COR-L47 (cell line): ENCODE measurements at regions not wholly inside any gene's neighbourhood (a gene's known extent, or its start where the extent isn't known, plus 50 kb on each side); places are given as distances from the start of the nearest gene placed in this dataset.

Experiments
- DNase-seq: peaks from one replicate; lab custom pipeline; 2025; lab: John Stamatoyannopoulos, UW

DNA sequence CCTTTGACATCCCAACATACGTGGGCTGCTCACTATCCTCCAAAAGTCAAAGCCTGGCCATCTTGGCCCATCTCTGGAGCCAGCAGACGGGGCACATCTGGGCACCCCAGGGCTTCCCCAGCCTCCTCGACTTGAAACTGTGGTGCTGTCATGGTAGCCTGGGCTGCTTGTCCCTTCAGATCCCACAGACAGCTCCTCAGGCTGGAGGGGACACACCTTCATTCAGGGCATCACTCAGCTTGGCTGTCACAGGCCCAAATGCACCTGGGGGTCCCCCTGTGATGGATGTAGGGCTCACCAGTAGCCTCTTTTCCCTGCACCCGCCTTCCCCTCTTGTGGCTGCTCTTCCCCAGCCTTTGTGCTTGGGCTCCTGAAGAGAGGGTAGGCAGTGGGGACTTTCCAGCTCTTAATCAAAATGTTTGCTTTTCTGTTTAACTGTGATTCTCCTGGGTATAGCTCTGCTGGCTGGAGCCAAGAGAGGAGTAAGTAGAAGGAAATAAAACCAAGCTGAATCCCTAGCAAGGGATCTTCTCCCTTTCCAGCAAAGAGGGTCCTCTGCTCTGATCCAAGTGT lies 92.3 kb downstream of the GYPC start:
- DNase-seq: no peak

DNA sequence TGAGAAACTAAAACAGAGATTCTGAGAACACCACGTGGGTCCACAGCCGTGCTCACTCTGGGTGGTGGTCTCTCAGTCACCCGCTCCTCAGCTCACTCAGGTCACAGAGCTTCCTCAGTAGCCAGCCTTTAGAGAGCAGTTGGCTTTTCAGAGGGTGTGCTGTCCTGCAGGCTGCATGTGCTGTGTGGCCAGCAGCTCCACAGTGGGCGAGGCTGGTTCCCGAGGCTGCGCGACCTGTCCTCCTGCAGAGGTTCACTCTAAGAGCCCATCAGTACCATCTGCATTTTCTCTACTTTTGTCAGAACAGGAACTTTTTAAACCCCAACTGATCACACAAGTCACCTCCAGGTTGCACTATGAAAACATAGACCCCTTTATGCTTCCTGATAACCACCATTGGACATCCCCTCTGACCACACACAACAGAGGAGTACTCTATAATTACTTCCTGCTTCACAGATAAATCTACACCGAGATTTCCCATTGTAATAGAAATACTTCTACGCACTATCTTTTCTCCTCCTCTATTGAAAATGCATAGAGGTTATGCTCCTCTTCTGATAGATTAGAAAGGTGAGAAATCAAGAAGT lies 93.1 kb downstream of the GYPC start:
- no peak for DNase-seq

DNA sequence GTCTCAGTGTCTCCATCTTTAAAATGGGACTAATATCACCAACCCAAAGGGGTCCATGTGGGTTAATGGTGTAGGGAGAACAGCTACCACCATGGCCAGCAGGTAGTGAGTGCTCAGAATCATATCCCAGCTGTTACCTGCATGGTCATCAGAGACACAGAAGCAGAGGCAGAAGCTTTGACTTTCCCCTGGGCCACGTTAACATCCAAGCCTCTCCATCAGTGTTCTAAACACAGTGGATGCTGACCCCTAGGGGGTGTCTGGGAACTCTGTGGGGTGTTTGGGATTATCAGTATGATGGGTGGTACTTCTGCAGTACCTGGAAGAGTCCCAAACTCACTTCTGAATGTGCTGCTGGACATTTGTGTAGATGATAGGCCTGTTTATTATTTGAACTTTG lies 93.6 kb downstream of the GYPC start:
- DNase-seq: no peak

DNA sequence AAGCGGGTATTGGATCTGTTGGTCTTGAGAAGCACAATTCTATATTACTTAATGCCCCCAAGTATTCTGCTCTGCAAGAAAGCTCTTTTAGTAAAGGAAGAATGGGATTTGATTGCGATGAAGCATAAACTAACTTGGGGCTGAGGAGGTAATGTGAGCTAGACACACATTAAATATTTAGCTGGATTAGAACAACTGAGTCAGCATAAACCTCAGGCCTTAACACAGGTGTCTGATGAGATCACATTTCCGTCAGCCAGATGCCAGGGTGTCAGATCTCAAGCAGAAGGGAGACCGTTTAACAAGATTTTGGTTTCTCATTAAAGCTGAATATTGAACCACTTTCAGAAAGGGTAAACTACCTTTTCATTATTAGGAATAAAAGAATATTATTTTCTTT lies 94.5 kb downstream of the GYPC start:
- DNase-seq: no peak

DNA sequence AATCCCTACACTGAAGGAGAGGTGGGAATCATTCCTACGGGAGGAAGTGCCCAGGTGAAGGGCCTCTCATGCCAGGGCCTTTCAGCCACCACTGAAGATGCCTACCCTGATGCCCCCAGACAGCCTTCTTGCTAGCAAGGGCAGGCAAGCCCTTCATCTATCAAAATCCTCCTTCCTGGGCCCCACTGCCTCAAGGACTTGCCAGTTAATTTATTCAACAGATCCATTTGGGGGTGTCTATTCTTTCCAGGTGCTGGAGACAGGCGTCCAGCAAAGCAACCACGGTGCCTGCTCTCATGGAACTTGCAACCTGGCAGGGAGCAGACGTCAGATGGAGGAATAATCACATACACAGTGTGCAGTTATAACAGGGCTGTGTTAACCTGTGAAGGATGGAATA lies 95.5 kb downstream of the GYPC start:
- no peak for DNase-seq

DNA sequence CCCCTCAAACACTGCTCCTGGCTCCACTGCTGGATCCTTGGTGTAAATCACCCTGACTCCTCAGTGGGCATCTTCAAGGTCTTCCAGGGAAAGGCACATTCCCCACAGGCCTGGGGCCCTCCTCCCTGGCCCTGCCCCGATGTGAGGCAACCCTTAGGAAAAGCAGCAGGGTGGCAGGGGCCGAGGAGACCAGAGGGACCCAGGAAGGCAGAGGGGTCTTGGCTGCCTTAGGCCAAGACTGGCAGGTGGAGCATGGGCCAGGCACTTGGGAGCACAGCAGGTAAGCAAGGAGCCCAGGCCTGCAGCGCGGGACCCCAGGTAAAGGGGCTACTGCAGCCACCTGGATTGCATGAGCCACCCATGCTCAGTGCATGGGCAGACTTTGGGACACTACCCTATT lies 96.9 kb downstream of the GYPC start:
- DNase-seq: no peak

DNA sequence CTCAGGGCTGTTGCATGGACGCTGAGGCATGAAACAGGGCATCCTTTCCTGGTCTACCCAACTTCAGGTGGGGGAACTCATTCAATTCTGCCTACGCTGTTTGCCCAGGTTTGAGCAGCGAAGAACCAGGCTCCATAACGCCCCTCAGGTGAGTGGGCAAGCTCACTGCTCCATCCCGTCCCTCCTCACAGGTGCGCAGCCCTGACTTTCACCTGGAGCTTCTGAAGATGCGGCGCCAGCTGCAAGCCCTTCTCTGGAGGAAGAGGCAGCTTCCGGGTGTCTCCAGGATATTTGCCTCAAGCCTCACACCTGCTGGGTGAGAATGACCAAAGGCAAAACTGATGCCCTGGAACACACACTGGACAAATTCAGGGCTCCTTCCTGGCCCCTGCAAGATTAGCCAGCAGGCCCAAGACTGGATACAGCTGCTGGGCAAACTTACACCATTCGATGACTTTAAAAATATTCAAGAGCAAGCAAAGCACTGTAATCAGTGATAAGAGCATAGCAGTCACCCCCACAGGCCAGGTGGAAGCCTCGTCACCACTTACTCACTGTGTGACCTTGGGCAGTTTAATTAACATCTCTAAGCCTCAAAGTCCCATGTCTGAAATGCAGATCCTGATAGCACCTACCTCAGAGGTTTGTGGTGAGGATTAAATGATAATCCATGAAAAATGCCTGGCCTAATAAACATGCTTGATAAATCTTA lies 97.7 kb downstream of the GYPC start:
- no peak for DNase-seq

DNA sequence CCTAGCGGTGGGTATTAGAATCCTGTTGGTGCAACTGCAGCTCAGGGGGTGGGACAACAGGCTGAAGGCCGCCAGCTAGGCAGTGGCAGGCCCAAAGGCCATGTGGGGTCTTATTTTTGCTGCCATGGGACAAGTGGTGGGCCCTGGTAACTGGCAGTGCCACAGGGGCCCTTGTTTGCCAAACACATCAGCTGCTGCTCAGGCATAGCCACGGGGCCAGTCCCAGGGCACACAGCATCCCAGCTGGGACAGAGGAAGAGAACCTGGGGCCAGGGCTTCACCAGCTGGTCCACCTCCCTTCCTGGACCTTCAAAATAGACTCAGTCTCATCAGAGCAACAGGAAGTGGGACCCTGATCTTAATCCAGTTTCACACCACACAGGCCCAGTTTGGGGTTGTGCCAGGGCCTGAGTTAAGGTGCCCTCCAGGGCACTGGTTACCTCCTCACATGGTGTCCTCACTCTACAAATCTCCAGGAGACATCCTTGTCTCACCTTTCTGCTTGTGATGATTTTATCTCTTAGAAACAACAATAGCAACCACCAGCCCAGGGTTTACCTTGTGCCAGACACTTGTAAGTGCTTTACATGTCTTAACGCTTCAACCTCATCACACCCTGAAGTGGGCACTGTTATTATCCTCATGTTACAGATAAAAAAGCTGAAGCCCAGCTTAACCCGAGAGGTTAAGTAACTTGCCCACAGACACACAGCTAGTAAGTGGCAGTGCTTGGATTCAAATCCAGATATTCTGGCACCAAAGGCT lies 98.5 kb downstream of the GYPC start:
- no peak for DNase-seq

DNA sequence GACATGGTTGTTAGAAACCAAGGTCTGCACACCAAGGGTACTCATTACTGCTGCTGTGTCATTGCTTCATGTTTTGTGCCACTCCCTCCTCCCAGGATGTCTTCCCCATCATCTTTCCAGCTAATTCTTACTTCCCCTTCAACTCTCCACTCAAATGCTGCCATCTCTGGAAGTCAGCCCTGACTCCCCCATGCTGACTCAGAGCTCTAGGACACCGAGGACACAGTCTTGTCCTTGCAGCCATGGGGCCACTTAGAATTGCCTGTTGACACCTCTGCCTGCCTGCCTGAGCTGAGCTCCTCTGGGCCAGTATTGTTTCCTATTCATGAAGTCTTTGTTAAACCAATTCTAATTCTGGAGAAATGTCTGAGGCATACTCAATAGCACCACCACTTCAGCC lies 100.2 kb downstream of the GYPC start:
- no peak for DNase-seq

DNA sequence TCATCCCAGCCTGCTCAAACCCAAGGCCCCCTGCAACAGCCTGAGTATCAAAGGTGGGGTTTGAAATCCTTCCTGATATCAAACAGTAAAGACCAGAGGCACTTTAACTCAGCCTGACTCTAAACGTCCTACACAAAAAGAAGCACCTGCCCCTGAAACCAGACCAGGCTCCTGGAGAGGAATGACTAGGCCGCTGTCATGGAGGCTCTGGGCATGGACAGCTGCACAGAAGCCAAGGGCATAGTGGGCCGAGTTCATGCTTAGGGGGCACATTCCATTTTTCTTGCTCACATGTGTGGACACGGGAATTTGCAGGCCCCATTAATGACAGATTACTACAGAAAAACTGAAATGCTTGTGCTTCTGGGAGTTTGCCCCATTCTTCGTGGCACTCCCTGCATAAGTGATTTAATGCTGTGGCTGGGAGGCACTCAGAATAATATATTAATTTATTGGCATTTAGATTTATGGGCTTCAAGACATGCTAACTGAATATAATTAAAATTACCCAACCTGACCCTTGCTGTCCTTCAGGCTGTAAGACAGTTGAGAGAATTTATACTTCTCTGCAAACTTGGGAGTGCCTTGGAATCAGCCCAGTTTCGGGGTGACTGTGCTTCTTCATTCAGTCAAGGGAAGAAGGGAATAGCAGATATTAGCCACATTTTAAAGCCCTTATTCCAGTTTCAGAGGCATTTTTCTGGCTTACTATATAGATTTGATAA lies 105.5 kb downstream of the GYPC start:
- no peak for DNase-seq

DNA sequence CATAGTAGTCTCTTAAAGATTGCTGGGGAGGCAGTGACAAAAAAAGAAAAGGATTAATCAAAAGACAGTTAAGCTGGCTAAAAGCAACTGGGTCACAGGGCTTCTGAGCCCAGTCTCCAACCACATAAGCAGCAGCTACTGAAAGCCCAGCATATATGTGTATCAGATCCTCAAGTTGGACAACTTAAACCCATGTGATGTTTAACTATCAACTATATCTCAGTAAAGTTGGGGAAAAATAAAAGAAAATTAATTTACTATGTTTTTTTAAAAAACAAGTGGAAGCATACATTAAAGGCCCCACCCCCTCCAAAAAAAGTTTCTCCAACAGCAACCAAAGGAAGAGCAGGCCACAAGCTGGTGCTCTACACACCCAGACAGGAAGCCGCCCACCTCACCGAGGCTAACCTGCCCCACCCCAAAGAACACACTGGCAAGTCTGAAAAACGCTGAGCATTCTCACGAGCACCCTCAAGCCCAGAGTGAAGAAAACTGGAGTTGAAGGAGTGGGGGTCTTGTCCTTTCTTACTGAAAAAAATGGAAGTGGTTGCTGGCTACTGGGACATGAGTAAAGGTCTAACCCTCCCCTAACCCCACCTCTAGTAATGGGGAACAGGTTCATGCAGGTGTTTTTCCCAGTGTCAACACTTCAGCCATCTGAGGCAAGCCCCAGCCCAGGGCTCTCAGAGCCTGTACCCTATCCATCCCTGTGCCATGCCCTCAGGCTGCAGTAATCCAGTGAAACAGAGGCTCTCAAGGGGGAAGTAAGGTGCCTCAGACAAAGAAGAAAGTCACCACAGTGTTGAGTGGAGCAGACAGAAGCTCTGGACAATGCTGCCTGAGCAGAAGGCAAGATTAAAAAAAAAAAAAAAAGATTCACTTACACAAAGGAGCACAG lies 106.3 kb downstream of the GYPC start:
- DNase-seq: no peak

DNA sequence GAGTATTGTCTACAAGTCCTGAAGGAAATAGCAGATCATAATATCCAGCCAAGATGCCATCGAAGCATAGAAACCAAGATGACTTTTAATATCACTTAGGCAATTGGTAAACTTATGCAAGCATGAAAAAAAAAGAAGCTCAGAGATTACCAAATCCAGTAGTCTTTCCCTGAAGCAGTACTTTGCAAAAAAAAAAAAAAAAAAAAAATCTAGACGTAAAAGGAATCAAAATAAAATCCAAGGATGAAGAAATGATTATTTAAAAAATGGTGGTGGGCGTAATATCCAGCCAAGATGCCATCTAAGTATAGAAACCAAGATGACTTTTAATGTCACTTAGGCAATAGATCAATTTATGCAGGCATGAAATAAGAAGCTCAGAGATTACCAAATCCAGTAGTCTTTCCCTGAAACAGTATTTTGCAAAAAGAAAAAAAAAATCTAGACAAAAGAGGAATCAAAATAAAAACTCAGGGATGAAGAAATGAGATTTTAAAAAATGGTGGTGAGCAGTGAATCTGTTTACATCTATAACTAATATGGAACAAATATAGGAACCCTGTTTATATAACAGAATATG lies 108.8 kb downstream of the GYPC start:
- no peak for DNase-seq

DNA sequence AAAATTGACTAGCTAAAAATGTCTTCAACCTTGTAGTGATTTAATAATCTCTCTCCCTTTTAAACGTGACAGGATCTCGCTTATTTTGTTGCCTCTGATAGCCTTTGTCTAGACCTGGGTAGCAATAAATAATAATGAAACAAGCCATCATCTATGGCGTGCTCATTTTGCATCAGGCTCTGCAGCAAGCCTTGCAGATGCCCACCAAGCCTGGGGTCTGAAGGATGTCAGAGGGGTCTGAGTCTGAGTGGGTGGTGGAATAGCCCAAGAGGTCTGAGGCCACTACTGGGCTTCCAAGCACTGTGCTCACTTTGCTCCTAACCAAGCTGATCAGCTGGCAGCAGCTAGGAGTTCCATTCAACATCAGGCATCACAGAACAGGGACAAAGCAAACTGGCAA lies 109.4 kb downstream of the GYPC start:
- no peak for DNase-seq

DNA sequence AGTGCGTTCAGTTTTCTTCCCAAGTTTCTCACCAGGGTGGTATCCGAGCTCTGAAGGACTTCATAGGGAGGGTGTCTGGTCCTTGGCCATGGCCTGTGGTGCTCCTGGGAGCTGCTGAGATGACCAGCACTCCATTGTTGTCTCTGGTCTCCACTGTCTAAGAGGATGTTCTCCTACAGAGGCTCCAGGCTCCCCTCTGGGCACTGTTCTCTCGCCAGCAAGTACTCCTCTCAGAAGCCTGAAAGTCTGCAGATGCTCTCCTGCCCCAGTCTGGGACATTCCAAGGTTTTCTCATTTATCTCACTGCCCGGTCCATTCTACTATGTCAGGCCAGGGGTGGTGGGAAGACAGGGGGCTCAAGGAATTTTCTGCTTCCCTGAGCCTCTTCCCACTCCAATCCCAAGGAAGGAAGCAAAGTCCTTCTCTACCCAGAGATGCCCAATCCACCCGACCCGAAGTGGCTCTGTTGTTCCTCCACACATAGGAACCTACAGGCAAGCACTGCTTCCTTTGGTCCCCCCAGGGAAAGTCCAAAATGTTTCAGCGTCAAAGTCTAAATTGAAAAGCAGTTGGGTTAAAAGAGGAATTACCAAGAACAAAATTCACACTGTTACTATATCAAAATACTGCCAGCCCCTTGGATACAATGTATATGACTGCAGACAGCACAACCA lies 110.5 kb downstream of the GYPC start:
- no peak for DNase-seq

DNA sequence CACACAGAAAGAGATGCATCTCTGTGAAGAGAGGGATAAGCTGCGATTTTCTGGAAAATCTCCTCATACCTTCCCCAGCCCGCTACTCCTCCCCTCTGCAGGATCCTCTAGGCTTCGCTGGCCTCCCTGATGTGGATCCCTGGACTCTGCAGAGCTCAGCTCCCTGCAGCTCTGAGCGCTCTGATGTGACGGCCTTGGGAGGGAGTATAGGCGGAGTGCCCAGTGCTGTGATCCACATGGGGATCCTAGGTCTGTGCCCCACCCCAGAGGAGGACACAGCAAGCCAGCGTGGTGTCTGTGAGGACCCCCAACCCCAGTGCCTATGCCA lies 111.0 kb downstream of the GYPC start:
- DNase-seq: no peak

DNA sequence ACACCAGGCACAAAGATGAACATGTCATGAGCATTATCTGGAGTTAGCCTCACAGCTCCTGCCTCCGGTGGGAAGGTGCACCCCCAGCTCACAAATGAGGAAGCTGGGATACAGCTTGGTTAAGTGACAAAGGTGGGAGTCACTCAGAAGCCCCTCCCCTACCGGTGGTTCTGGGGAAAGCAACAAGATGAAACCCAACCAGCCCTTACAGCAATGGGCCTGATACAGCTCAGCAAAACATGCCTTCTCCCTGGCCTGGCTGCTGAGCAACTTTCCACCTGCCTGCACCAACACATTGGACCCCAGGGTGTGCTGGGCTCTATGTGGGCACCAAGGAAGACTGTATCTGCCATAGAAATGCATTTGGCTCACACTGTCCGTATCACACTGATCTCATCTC lies 113.2 kb downstream of the GYPC start:
- no peak for DNase-seq

DNA sequence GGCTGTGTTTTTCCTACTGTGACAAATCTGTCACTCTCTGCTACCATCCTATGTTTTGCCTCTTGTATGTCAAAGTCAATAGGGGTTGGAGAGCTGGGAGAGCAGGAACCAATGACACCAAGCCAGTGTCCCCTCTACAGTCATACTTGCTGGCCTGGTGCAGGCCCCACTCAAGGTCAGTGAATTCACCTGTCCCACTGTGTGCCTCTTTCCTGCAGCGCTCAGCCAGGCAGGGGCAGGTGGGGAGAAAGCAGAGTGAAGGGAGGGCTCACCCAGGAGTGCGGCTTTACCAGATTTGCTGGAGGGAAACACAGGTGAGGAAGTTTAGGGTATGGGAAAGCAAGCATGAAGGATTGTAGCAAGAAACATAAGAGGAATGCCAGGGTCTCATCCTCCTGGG lies 114.5 kb downstream of the GYPC start:
- no peak for DNase-seq

DNA sequence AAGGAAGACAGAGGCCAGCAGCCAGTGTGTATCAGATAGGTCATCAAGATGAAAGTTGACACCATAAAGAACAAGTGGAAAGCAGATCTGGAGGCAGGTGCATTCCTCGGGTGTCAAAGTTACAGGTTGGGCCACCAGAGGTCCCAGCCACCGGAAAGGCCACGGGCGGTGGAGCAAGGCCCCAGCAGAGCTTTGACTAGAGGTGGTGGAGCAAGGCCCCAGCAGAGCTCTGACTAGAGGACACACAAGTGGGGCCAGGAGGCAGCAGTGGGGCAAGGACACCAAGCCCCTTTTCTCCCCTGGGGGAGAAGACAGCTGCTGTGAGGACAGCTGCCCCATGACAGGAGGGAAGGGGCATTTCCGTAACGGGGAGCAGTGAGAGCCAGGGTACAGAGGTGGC lies 115.1 kb downstream of the GYPC start:
- DNase-seq: no peak

DNA sequence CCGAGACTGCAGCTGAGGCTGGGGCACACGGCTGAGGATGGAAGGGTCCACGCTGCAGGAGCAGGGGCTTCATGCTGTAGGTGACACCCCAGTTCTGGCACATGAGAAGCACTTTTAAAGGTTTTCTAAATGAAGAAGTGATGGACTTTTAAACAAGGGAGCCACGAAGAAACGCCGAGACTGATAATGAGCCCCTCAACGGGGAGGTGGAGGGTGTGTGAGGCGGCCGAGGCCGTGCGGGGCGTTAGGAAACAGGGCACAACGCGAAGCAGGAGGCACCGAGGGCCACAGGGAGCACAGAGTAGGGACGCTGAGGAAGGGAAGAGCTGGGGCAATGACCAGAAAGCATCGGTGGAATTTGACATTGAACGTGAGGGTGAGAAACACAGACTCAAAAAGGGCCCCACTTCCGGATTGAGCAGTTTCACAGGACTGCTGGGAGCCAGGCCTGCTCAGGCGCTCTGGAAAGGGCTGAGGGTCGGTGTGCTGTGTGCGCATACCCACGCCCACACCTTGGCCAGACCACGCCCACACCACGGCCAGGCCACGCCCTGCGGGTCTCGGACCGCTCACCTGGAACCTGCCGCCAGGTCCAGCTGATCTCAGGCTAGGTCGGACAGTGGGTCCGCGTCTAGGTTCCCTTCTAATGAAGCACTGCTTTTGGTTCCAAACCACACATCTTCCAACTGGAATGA lies 115.7 kb downstream of the GYPC start:
- DNase-seq: no peak

DNA sequence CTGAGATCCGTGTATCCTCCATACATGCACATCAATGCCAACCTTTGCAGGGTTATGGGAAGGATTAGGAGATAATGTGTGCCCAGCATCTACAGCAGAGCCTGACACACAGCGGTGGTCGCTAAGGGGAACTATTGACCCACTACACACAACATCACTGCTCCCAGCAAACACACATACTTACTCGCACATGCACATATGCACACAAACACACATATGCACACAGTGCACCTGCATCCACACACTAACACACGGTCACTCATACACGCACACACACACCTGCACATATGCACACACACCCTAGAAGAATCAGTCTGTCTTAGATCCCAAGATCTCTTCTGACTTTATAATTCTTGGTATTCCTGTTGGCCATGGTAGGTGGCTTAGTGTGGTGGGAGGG lies 118.3 kb downstream of the GYPC start:
- no peak for DNase-seq
